PC-3 (cell line): ENCODE measurements at regions not wholly inside any gene's neighbourhood (a gene's known extent, or its start where the extent isn't known, plus 50 kb on each side); places are given as distances from the start of the nearest gene placed in this dataset.

Experiments
- ATAC-seq: fragments of 200-7000 bp; cut with Tn5 transposase; 2 replicates; pipeline ENCODE4 v1.9.1; 2020; ENCODE audit warnings: mild to moderate bottlenecking, moderate library complexity
- BruUV-seq: library from RNA; stranded (reverse); fragments of 400-500 nt; replicated peaks from 2 replicates; lab custom pipeline; 2021; lab: Mats Ljungman, UMichigan
- CTCF ChIA-PET: fragments of 300-600 bp; sonication (Branson Sonifier 250); formaldehyde crosslinking; loops from one replicate; lab custom pipeline; 2022; ENCODE audit warnings: antibody characterized with exemption; lab: Charles Lee
- POLR2A ChIA-PET: fragments of 300-600 bp; sonication (Branson Sonifier 250); formaldehyde crosslinking; loops from one replicate; lab custom pipeline; 2022; ENCODE audit warnings: antibody characterized with exemption; ENCODE audit not compliant: unreplicated experiment; lab: Charles Lee
- DNase-seq: peaks from one replicate; pipeline ENCODE4 v3.0.0-alpha.2; 2015
- H2AFZ ChIP-seq: fragments of 300-600 bp; sonication (generic); 2 replicates; pipeline ENCODE4 v1.6.0; 2016; ENCODE audit warnings: antibody characterized with exemption, low read length
- H3F3A ChIP-seq: fragments of 300-600 bp; sonication (generic); one replicate; pipeline ENCODE4 v1.6.0; 2017; ENCODE audit warnings: antibody characterized with exemption, low read length, control low read depth, mild to moderate bottlenecking; ENCODE audit not compliant: unreplicated experiment
- H3K27ac ChIP-seq: fragments of 300-600 bp; sonication (generic); 2 replicates; pipeline ENCODE4 v1.5.1; 2016; ENCODE audit warnings: mild to moderate bottlenecking, low read length
- H3K27me3 ChIP-seq: fragments of 300-600 bp; sonication (generic); 2 replicates; pipeline ENCODE4 v1.6.1; 2016; ENCODE audit warnings: low read length, mixed read lengths
- H3K36me3 ChIP-seq: fragments of 300-600 bp; sonication (generic); 2 replicates; pipeline ENCODE4 v1.6.1; 2016; ENCODE audit warnings: low read depth, mixed run types, low read length, mixed read lengths
- H3K4me1 ChIP-seq: fragments of 300-600 bp; sonication (generic); 2 replicates; pipeline ENCODE4 v1.5.1; 2016; ENCODE audit warnings: low read length; ENCODE audit not compliant: insufficient read depth
- H3K4me2 ChIP-seq: fragments of 300-600 bp; sonication (generic); 2 replicates; pipeline ENCODE4 v1.6.0; 2016; ENCODE audit warnings: low read length
- H3K4me3 ChIP-seq: fragments of 300-600 bp; sonication (generic); 2 replicates; pipeline ENCODE4 v1.5.1; 2016; ENCODE audit warnings: mild to moderate bottlenecking, low read length, mixed read lengths
- H3K79me2 ChIP-seq: fragments of 300-600 bp; sonication (generic); 2 replicates; pipeline ENCODE4 v1.6.1; 2017; ENCODE audit warnings: low read length, mixed read lengths
- H3K9ac ChIP-seq: fragments of 300-600 bp; sonication (generic); 2 replicates; pipeline ENCODE4 v1.6.0; 2016; ENCODE audit warnings: mild to moderate bottlenecking, low read length
- H3K9me2 ChIP-seq: fragments of 300-600 bp; sonication (generic); replicated peaks from 2 replicates; pipeline ENCODE4 v1.6.1; 2016; ENCODE audit warnings: mixed run types, low read length, mixed read lengths
- H3K9me3 ChIP-seq: fragments of 300-600 bp; sonication (generic); 2 replicates; pipeline ENCODE4 v1.6.1; 2016; ENCODE audit warnings: low read length, mixed read lengths
- H4K20me1 ChIP-seq: fragments of 300-600 bp; sonication (generic); 2 replicates; pipeline ENCODE4 v1.6.1; 2016; ENCODE audit warnings: low read length, mixed read lengths
- EZH2 ChIP-seq: fragments of 300-600 bp; sonication (generic); IDR thresholded peaks from one replicate; pipeline ENCODE4 v1.6.1; 2017; ENCODE audit warnings: antibody characterized with exemption, mild to moderate bottlenecking, low read length; ENCODE audit not compliant: unreplicated experiment
- EZH2phosphoT487 ChIP-seq: fragments of 300-600 bp; sonication (generic); IDR thresholded peaks from 2 replicates; pipeline ENCODE4 v1.6.1; 2018; ENCODE audit warnings: mild to moderate bottlenecking, antibody characterized with exemption, low read length, borderline replicate concordance
- intact Hi-C: fragments of 100-400 bp; cut with micrococcal nuclease; formaldehyde crosslinking; loops from 2 replicates; pipeline ENCODE4 v1.9.0; 2023
- TF ChIP-seq, protein P1 (sequence below): fragments of 300-600 bp; sonication (generic); conservative IDR thresholded peaks from 2 replicates; pipeline ENCODE4 v1.5.1; 2017; ENCODE audit warnings: antibody characterized with exemption, low read depth, mild to moderate bottlenecking, low read length

DNA sequence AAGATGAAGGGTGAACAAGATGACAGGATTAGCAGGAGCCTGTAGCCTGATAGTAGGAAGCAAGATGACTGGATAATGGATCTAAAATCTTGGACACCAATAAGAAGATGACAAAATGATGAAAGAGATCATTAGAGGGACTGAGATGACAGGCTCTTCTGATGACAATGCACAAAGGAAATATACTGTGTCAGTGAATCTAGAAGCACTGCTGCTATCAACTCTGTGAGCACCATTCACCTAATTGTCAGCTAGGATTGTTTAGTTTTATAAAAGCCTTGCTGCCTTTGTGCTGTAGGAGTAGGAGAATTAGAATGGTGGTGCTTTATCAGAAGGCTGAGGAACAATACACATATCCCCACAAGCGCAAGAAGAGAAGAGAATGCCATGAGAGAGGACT, 1127.8 kb downstream of the DTWD2 start:
- no peak for TF ChIP-seq EZH2
- H3K36me3 ChIP-seq: no peaks in the 10 kb centered on the region
- H3K4me2 ChIP-seq: no peak overlapping the region
- no peak overlapping the region for H2AFZ ChIP-seq
- POLR2A ChIA-PET: interaction anchor here (0.7 kb wide), 1 partner anchor 535 kb away, joined by 3 read pairs; no protein-coding TSS in a partner anchor
- H4K20me1 ChIP-seq: no peaks in the 10 kb centered on the region
- H3K4me1 ChIP-seq: no peaks in the 10 kb centered on the region
- H3K27ac ChIP-seq: no peak overlapping the region
- no peak for ATAC-seq
- H3K79me2 ChIP-seq: no peaks in the 10 kb centered on the region
- no peak overlapping the region for H3K9ac ChIP-seq
- no peak for DNase-seq
- no TSS peak for BruUV-seq
- H3F3A ChIP-seq: no peaks in the 10 kb centered on the region
- intact Hi-C loops: no loop called here
- no peaks in the 10 kb centered on the region for H3K27me3 ChIP-seq
- H3K9me2 ChIP-seq: no peaks in the 10 kb centered on the region
- H3K4me3 ChIP-seq: no peak overlapping the region
- H3K9me3 ChIP-seq: no peaks in the 10 kb centered on the region
- CTCF ChIA-PET: no interaction called here

DNA sequence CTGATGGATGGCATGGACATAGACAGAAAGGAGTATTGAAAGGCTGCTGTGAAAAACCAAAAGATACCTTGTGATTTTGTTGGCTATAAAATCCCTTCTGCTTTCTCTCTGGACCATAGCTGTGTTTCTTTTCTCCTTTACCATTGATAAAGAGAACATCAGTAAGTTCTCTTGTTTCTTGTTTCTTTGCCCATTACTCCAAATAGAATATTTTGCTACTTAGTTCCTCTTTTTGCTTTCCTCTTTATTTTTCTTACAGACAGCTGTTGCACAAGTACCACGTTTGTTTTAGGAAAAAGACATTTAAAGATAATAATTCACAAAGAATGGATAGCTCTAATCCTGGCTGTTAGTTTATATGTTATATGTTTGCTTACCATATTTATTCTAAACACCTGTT, 1129.2 kb downstream of the DTWD2 start:
- no TSS peak for BruUV-seq
- CTCF ChIA-PET: no interaction called here
- H3K27me3 ChIP-seq: no peaks in the 10 kb centered on the region
- no peak overlapping the region for H3K27ac ChIP-seq
- H3K4me3 ChIP-seq: no peak overlapping the region
- no peaks in the 10 kb centered on the region for H3K4me1 ChIP-seq
- ATAC-seq: no peak
- no peaks in the 10 kb centered on the region for H3F3A ChIP-seq
- H3K79me2 ChIP-seq: no peaks in the 10 kb centered on the region
- H3K9me3 ChIP-seq: no peaks in the 10 kb centered on the region
- no peaks in the 10 kb centered on the region for H4K20me1 ChIP-seq
- no peak overlapping the region for H3K4me2 ChIP-seq
- no peak for DNase-seq
- intact Hi-C loops: no loop called here
- no peak overlapping the region for H3K9ac ChIP-seq
- no peaks in the 10 kb centered on the region for H3K36me3 ChIP-seq
- TF ChIP-seq, protein P1, sequence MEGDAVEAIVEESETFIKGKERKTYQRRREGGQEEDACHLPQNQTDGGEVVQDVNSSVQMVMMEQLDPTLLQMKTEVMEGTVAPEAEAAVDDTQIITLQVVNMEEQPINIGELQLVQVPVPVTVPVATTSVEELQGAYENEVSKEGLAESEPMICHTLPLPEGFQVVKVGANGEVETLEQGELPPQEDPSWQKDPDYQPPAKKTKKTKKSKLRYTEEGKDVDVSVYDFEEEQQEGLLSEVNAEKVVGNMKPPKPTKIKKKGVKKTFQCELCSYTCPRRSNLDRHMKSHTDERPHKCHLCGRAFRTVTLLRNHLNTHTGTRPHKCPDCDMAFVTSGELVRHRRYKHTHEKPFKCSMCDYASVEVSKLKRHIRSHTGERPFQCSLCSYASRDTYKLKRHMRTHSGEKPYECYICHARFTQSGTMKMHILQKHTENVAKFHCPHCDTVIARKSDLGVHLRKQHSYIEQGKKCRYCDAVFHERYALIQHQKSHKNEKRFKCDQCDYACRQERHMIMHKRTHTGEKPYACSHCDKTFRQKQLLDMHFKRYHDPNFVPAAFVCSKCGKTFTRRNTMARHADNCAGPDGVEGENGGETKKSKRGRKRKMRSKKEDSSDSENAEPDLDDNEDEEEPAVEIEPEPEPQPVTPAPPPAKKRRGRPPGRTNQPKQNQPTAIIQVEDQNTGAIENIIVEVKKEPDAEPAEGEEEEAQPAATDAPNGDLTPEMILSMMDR: no peak
- TF ChIP-seq EZH2 (no peak), EZH2phosphoT487 (no peak)
- H3K9me2 ChIP-seq: no peaks in the 10 kb centered on the region
- H2AFZ ChIP-seq: no peak overlapping the region
- POLR2A ChIA-PET: no interaction called here

DNA sequence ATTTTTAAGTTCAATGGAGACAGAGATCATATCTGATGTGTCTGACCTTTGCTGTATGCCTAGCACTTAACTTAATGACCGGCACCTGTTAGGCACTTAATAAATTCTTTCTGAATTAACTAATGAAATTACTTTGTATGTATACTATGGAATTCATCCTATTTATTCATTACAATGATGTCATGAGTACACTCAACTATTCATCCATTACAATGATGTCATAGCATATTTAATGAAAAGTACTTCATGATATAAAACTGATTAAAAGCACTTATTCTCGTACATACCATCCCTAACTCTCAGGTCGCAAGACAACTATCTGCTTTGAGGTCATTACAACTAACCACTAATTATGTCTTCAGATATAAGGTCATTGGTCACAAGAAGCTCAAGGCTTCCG, 1131.6 kb downstream of the DTWD2 start:
- Histone ChIP-seq H3K4me2 (no peak overlapping the region), H3K9me2 (no peaks in the 10 kb centered on the region), H3K36me3 (no peaks in the 10 kb centered on the region), H3K79me2 (no peaks in the 10 kb centered on the region), H4K20me1 (no peaks in the 10 kb centered on the region), H3K4me1 (no peaks in the 10 kb centered on the region), H3K9me3 (no peaks in the 10 kb centered on the region), H3K4me3 (no peak overlapping the region), H2AFZ (no peak overlapping the region), H3K27me3 (no peaks in the 10 kb centered on the region), H3K27ac (no peak overlapping the region), H3F3A (no peaks in the 10 kb centered on the region), H3K9ac (no peak overlapping the region)
- ATAC-seq (no peak), DNase-seq (no peak)
- intact Hi-C loops: no loop called here
- TF ChIP-seq EZH2phosphoT487 (no peak), EZH2 (no peak)
- TF ChIP-seq, protein P1: no peak
- POLR2A ChIA-PET: no interaction called here
- no TSS peak for BruUV-seq
- CTCF ChIA-PET: no interaction called here
